ENCODE measurements at regions not wholly inside any gene's neighbourhood (a gene's known extent, or its start where the extent isn't known, plus 50 kb on each side); places are given as distances from the start of the nearest gene placed in this dataset.

GRCh38 chr2:234825616-234826015 is 126.2 kb upstream of the SH3BP4 start:
- TF ChIP-seq POLR2AphosphoS5 (IDR thresholded peaks at IDR 0.05; ENCODE audit: low read depth, low read length) (no peak), POLR2A (IDR thresholded peaks at IDR 0.05; ENCODE audit: low read depth, low read length) (no peak), TAF1 (IDR thresholded peaks at IDR 0.05; ENCODE audit: low read depth, low read length) (no peak), POU2F2 (IDR thresholded peaks at IDR 0.05; ENCODE audit: low read depth, low read length) (no peak), SPI1 (IDR thresholded peaks at IDR 0.05; ENCODE audit: low read depth, low read length) (no peak)

Data from GM12891 (cell line).